GM23338 (cell line): ENCODE measurements at regions not wholly inside any gene's neighbourhood (a gene's known extent, or its start where the extent isn't known, plus 50 kb on each side); places are given as distances from the start of the nearest gene placed in this dataset.

Experiments used
- ATAC-seq: fragments of 200-7000 bp; cut with Tn5 transposase; 3 replicates; pipeline ENCODE4 v1.9.1; 2020
- DNase-seq: peaks from one replicate; pipeline ENCODE4 v3.0.0-alpha.2; 2015; ENCODE audit warnings: low spot score
- H2AFZ ChIP-seq: fragments of 200-600 bp; sonication (generic); 2 replicates; pipeline ENCODE4 v1.8.0; 2016; ENCODE audit warnings: antibody characterized with exemption, mild to moderate bottlenecking, moderate library complexity
- H3F3A ChIP-seq: fragments of 200-600 bp; sonication (generic); replicated peaks from 2 replicates; pipeline ENCODE4 v1.8.0; 2017; ENCODE audit warnings: antibody characterized with exemption, mixed run types, low read depth
- H3K27ac ChIP-seq: fragments of 200-600 bp; sonication (generic); 2 replicates; pipeline ENCODE4 v1.6.1; 2016; ENCODE audit warnings: low read depth
- H3K27me3 ChIP-seq: fragments of 200-600 bp; sonication (generic); 2 replicates; pipeline ENCODE4 v1.8.0; 2016; ENCODE audit warnings: mild to moderate bottlenecking, mixed run types, moderate library complexity; ENCODE audit not compliant: insufficient read depth
- H3K36me3 ChIP-seq: fragments of 200-600 bp; sonication (generic); 2 replicates; pipeline ENCODE4 v1.8.0; 2016; ENCODE audit warnings: mild to moderate bottlenecking; ENCODE audit not compliant: insufficient read depth
- H3K4me1 ChIP-seq: fragments of 200-600 bp; sonication (generic); 2 replicates; pipeline ENCODE4 v1.8.0; 2016; ENCODE audit warnings: mild to moderate bottlenecking, moderate library complexity; ENCODE audit not compliant: insufficient read depth
- H3K4me2 ChIP-seq: fragments of 200-600 bp; sonication (generic); 2 replicates; pipeline ENCODE4 v1.7.1; 2017; ENCODE audit warnings: mixed run types
- H3K4me3 ChIP-seq: fragments of 200-600 bp; sonication (generic); 2 replicates; pipeline ENCODE4 v1.6.1; 2016; ENCODE audit warnings: mixed run types
- H3K79me2 ChIP-seq: fragments of 200-600 bp; sonication (generic); replicated peaks from 2 replicates; pipeline ENCODE4 v1.8.0; 2017; ENCODE audit warnings: mild to moderate bottlenecking; ENCODE audit not compliant: insufficient read depth
- H3K9me2 ChIP-seq: fragments of 200-600 bp; sonication (generic); 2 replicates; pipeline ENCODE4 v1.8.0; 2017; ENCODE audit not compliant: insufficient read depth
- H4K20me1 ChIP-seq: fragments of 200-600 bp; sonication (generic); replicated peaks from 2 replicates; pipeline ENCODE4 v1.8.0; 2017; ENCODE audit warnings: mild to moderate bottlenecking; ENCODE audit not compliant: insufficient read depth
- H3K27ac Mint-ChIP-seq: 2 replicates; pipeline ENCODE4 v1.8.0; 2020; ENCODE audit warnings: inconsistent platforms, mild to moderate bottlenecking, moderate library complexity, mixed read lengths
- H3K27me3 Mint-ChIP-seq: 3 replicates; pipeline ENCODE4 v1.8.0; 2022; ENCODE audit warnings: low read depth, mild to moderate bottlenecking, moderate library complexity, mixed read lengths, inconsistent platforms; ENCODE audit not compliant: insufficient read depth, poor library complexity
- H3K36me3 Mint-ChIP-seq: 3 replicates; pipeline ENCODE4 v1.8.0; 2021; ENCODE audit warnings: low read depth, mild to moderate bottlenecking, inconsistent platforms, moderate library complexity, mixed read lengths
- H3K4me1 Mint-ChIP-seq: 3 replicates; pipeline ENCODE4 v1.8.0; 2020; ENCODE audit warnings: mild to moderate bottlenecking, inconsistent platforms, mixed read lengths
- H3K4me3 Mint-ChIP-seq: 3 replicates; pipeline ENCODE4 v1.8.0; 2021; ENCODE audit warnings: moderate library complexity, mild to moderate bottlenecking, inconsistent platforms, mixed read lengths
- H3K9me3 Mint-ChIP-seq: 3 replicates; pipeline ENCODE4 v1.8.0; 2020; ENCODE audit warnings: moderate library complexity, mild to moderate bottlenecking, inconsistent platforms, mixed read lengths
- CREB1 ChIP-seq: fragments of 250-450 bp; sonication (Bioruptor Pico); IDR thresholded peaks from 2 replicates; pipeline ENCODE4 v1.5.0; 2020; ENCODE audit warnings: low read depth, mild to moderate bottlenecking, moderate library complexity
- EZH2 ChIP-seq: fragments of 200-600 bp; sonication (generic); IDR thresholded peaks from one replicate; pipeline ENCODE4 v1.8.0; 2017; ENCODE audit warnings: antibody characterized with exemption, mild to moderate bottlenecking, low read depth; ENCODE audit not compliant: unreplicated experiment
- JUNB ChIP-seq: IDR thresholded peaks from one replicate; pipeline ENCODE4 v1.6.1; 2016; ENCODE audit warnings: antibody characterized with exemption; ENCODE audit not compliant: unreplicated experiment
- NANOG ChIP-seq: IDR thresholded peaks from 2 replicates; pipeline ENCODE4 v1.6.1; 2016; ENCODE audit warnings: antibody characterized with exemption, borderline replicate concordance
- POLR2AphosphoS5 ChIP-seq: IDR thresholded peaks from 2 replicates; pipeline ENCODE4 v1.6.1; 2016; ENCODE audit warnings: antibody characterized with exemption, low read depth
- STAT1 ChIP-seq: IDR thresholded peaks from one replicate; pipeline ENCODE4 v1.6.1; 2016; ENCODE audit warnings: antibody characterized with exemption; ENCODE audit not compliant: unreplicated experiment
- TF ChIP-seq, protein P1 (sequence below), 2 experiments: fragments of 200-600 bp in 1 of 2; sonication (generic) in 1 of 2; conservative IDR thresholded peaks; 2 replicates each; pipeline versions ENCODE4 v1.5.1 to v1.6.1; 2016 to 2017; ENCODE audit warnings: antibody characterized with exemption in 2 of 2, low read depth in 2 of 2, mild to moderate bottlenecking in 2 of 2, moderate library complexity in 1 of 2
- TF ChIP-seq, protein P2 (sequence below): IDR thresholded peaks from 2 replicates; pipeline ENCODE4 v1.6.1; 2016; ENCODE audit warnings: antibody characterized with exemption
- TF ChIP-seq, protein P3 (sequence below): fragments of 250-450 bp; sonication (Bioruptor Pico); IDR thresholded peaks from 2 replicates; pipeline ENCODE4 v1.5.0; 2020; ENCODE audit warnings: mild to moderate bottlenecking, moderate library complexity
- TF ChIP-seq, protein P4 (sequence below): IDR thresholded peaks from one replicate; pipeline ENCODE4 v1.6.1; 2018; ENCODE audit warnings: antibody characterized with exemption; ENCODE audit not compliant: unreplicated experiment

DNA sequence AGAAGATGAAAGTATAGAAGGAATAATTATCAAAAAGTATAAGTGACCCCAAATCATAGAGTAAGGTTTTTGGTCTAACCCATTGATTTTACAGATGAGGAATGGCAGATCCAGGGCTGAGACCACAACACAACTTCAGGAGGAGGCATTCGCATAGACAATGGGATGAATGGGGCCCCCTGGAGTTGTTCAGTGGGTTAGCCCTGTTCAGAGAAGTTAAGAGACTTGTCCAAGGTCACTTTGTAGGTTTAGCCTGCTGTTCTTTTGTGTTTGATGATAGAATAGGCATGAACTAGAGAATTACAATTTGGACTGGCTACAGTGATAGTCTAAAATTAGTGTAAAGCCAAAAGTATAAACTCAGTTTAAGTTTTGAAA, 233.9 kb downstream of the KCNRG start:
- H3K4me2 ChIP-seq, result no peak overlapping the region
- DNase-seq, result peak; percentile 30
- H3K79me2 ChIP-seq, result no peaks in the 10 kb centered on the region
- H4K20me1 ChIP-seq, result no peaks in the 10 kb centered on the region; the same call in 1 of the 2 replicates
- no peaks in the 10 kb centered on the region for H3K9me3 Mint-ChIP-seq
- H3K4me1 ChIP-seq, result no peaks in the 10 kb centered on the region
- ATAC-seq, result peak; percentile 80
- no peak overlapping the region for H3K27ac ChIP-seq
- H2AFZ ChIP-seq, result no peak overlapping the region
- no peaks in the 10 kb centered on the region for H3K27me3 ChIP-seq
- no peak overlapping the region for H3K4me3 Mint-ChIP-seq
- H3K4me3 ChIP-seq, result no peak overlapping the region
- H3K4me1 Mint-ChIP-seq, result peaks cover 6% of the 10 kb centered on the region; the same call in 1 of the 3 replicates
- H3K27me3 Mint-ChIP-seq, result peaks cover 2% of the 10 kb centered on the region
- H3K36me3 ChIP-seq, result no peaks in the 10 kb centered on the region
- H3K36me3 Mint-ChIP-seq, result no peaks in the 10 kb centered on the region
- no peaks in the 10 kb centered on the region for H3K9me2 ChIP-seq
- H3K27ac Mint-ChIP-seq, result no peak overlapping the region
- H3F3A ChIP-seq, result no peaks in the 10 kb centered on the region
- TF ChIP-seq, protein P1, sequence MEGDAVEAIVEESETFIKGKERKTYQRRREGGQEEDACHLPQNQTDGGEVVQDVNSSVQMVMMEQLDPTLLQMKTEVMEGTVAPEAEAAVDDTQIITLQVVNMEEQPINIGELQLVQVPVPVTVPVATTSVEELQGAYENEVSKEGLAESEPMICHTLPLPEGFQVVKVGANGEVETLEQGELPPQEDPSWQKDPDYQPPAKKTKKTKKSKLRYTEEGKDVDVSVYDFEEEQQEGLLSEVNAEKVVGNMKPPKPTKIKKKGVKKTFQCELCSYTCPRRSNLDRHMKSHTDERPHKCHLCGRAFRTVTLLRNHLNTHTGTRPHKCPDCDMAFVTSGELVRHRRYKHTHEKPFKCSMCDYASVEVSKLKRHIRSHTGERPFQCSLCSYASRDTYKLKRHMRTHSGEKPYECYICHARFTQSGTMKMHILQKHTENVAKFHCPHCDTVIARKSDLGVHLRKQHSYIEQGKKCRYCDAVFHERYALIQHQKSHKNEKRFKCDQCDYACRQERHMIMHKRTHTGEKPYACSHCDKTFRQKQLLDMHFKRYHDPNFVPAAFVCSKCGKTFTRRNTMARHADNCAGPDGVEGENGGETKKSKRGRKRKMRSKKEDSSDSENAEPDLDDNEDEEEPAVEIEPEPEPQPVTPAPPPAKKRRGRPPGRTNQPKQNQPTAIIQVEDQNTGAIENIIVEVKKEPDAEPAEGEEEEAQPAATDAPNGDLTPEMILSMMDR (conservative IDR thresholded peaks at IDR 0.05; ENCODE audit: low read depth in 2 of 2), result peak in 1 of 2 experiments; percentile 19; a peak in 1 of 4 replicates
- TF ChIP-seq STAT1, result no peak

DNA sequence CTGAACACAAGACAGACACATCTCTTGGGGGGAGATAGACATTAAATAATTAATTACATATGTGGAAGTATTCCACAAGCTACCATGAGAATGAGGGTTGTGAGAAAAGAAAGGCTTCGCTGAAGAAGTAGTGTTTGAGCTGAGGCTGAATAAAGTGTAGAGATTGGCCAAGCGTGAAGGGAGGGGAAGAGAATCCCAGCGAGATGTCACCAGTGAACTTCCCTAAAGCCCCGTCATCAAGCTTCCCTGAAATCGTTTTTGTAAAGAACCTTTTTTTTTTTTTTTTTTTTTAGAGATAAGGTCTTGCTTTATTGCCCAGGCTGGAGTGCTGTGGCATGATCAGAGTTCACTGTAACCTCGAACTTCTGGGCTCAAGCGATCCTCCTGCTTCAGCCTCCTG, 235.2 kb downstream of the KCNRG start:
- no peaks in the 10 kb centered on the region for H3K36me3 Mint-ChIP-seq
- Histone ChIP-seq H3K36me3 (no peaks in the 10 kb centered on the region), H3K27me3 (no peaks in the 10 kb centered on the region), H4K20me1 (no peaks in the 10 kb centered on the region; the same call in 1 of the 2 replicates), H2AFZ (no peak overlapping the region), H3K4me2 (no peak overlapping the region), H3F3A (no peaks in the 10 kb centered on the region), H3K4me3 (no peak overlapping the region), H3K79me2 (no peaks in the 10 kb centered on the region), H3K4me1 (no peaks in the 10 kb centered on the region), H3K27ac (no peak overlapping the region), H3K9me2 (no peaks in the 10 kb centered on the region)
- DNase-seq (no peak), ATAC-seq (no peak)
- H3K27me3 Mint-ChIP-seq, result peaks cover 2% of the 10 kb centered on the region
- no peak overlapping the region for H3K27ac Mint-ChIP-seq
- peaks cover 6% of the 10 kb centered on the region; the same call in 1 of the 3 replicates for H3K4me1 Mint-ChIP-seq
- H3K4me3 Mint-ChIP-seq, result no peak overlapping the region
- H3K9me3 Mint-ChIP-seq, result no peaks in the 10 kb centered on the region
- TF ChIP-seq NANOG (no peak), CREB1 (no peak), POLR2AphosphoS5 (no peak), JUNB (no peak), EZH2 (no peak)
- TF ChIP-seq, protein P2, sequence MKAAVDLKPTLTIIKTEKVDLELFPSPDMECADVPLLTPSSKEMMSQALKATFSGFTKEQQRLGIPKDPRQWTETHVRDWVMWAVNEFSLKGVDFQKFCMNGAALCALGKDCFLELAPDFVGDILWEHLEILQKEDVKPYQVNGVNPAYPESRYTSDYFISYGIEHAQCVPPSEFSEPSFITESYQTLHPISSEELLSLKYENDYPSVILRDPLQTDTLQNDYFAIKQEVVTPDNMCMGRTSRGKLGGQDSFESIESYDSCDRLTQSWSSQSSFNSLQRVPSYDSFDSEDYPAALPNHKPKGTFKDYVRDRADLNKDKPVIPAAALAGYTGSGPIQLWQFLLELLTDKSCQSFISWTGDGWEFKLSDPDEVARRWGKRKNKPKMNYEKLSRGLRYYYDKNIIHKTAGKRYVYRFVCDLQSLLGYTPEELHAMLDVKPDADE, result no peak
- TF ChIP-seq, protein P3, sequence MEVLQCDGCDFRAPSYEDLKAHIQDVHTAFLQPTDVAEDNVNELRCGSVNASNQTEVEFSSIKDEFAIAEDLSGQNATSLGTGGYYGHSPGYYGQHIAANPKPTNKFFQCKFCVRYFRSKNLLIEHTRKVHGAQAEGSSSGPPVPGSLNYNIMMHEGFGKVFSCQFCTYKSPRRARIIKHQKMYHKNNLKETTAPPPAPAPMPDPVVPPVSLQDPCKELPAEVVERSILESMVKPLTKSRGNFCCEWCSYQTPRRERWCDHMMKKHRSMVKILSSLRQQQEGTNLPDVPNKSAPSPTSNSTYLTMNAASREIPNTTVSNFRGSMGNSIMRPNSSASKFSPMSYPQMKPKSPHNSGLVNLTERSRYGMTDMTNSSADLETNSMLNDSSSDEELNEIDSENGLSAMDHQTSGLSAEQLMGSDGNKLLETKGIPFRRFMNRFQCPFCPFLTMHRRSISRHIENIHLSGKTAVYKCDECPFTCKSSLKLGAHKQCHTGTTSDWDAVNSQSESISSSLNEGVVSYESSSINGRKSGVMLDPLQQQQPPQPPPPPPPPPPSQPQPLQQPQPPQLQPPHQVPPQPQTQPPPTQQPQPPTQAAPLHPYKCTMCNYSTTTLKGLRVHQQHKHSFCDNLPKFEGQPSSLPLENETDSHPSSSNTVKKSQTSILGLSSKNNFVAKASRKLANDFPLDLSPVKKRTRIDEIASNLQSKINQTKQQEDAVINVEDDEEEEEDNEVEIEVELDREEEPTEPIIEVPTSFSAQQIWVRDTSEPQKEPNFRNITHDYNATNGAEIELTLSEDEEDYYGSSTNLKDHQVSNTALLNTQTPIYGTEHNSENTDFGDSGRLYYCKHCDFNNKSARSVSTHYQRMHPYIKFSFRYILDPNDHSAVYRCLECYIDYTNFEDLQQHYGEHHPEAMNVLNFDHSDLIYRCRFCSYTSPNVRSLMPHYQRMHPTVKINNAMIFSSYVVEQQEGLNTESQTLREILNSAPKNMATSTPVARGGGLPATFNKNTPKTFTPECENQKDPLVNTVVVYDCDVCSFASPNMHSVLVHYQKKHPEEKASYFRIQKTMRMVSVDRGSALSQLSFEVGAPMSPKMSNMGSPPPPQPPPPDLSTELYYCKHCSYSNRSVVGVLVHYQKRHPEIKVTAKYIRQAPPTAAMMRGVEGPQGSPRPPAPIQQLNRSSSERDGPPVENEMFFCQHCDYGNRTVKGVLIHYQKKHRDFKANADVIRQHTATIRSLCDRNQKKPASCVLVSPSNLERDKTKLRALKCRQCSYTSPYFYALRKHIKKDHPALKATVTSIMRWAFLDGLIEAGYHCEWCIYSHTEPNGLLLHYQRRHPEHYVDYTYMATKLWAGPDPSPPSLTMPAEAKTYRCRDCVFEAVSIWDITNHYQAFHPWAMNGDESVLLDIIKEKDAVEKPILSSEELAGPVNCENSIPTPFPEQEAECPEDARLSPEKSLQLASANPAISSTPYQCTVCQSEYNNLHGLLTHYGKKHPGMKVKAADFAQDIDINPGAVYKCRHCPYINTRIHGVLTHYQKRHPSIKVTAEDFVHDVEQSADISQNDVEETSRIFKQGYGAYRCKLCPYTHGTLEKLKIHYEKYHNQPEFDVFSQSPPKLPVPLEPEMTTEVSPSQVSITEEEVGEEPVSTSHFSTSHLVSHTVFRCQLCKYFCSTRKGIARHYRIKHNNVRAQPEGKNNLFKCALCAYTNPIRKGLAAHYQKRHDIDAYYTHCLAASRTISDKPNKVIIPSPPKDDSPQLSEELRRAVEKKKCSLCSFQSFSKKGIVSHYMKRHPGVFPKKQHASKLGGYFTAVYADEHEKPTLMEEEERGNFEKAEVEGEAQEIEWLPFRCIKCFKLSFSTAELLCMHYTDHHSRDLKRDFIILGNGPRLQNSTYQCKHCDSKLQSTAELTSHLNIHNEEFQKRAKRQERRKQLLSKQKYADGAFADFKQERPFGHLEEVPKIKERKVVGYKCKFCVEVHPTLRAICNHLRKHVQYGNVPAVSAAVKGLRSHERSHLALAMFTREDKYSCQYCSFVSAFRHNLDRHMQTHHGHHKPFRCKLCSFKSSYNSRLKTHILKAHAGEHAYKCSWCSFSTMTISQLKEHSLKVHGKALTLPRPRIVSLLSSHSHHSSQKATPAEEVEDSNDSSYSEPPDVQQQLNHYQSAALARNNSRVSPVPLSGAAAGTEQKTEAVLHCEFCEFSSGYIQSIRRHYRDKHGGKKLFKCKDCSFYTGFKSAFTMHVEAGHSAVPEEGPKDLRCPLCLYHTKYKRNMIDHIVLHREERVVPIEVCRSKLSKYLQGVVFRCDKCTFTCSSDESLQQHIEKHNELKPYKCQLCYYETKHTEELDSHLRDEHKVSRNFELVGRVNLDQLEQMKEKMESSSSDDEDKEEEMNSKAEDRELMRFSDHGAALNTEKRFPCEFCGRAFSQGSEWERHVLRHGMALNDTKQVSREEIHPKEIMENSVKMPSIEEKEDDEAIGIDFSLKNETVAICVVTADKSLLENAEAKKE, result no peak
- TF ChIP-seq, protein P4, sequence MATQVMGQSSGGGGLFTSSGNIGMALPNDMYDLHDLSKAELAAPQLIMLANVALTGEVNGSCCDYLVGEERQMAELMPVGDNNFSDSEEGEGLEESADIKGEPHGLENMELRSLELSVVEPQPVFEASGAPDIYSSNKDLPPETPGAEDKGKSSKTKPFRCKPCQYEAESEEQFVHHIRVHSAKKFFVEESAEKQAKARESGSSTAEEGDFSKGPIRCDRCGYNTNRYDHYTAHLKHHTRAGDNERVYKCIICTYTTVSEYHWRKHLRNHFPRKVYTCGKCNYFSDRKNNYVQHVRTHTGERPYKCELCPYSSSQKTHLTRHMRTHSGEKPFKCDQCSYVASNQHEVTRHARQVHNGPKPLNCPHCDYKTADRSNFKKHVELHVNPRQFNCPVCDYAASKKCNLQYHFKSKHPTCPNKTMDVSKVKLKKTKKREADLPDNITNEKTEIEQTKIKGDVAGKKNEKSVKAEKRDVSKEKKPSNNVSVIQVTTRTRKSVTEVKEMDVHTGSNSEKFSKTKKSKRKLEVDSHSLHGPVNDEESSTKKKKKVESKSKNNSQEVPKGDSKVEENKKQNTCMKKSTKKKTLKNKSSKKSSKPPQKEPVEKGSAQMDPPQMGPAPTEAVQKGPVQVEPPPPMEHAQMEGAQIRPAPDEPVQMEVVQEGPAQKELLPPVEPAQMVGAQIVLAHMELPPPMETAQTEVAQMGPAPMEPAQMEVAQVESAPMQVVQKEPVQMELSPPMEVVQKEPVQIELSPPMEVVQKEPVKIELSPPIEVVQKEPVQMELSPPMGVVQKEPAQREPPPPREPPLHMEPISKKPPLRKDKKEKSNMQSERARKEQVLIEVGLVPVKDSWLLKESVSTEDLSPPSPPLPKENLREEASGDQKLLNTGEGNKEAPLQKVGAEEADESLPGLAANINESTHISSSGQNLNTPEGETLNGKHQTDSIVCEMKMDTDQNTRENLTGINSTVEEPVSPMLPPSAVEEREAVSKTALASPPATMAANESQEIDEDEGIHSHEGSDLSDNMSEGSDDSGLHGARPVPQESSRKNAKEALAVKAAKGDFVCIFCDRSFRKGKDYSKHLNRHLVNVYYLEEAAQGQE, result no peak
